H9 (cell line): ENCODE measurements at regions not wholly inside any gene's neighbourhood (a gene's known extent, or its start where the extent isn't known, plus 50 kb on each side); places are given as distances from the start of the nearest gene placed in this dataset.

Experiments used
- DNase-seq: peaks from one replicate; pipeline ENCODE4 v3.0.0-alpha.2; 2017
- H2AFZ ChIP-seq: one replicate; pipeline ENCODE4 v1.6.1; 2013; ENCODE audit warnings: mild to moderate bottlenecking, low read length, control low read depth, moderate library complexity
- H2AK5ac ChIP-seq: 2 replicates; pipeline ENCODE4 v1.6.1; 2013; ENCODE audit warnings: low read length, control low read depth, mixed read lengths; ENCODE audit not compliant: insufficient read length
- H2BK120ac ChIP-seq: one replicate; pipeline ENCODE4 v1.6.1; 2013; ENCODE audit warnings: low read depth, mild to moderate bottlenecking, low read length, control low read depth, inconsistent platforms; ENCODE audit not compliant: poor library complexity, severe bottlenecking
- H2BK12ac ChIP-seq: 2 replicates; pipeline ENCODE4 v1.6.1; 2013; ENCODE audit warnings: low read length, control low read depth, mixed read lengths, low read depth; ENCODE audit not compliant: insufficient read length
- H2BK15ac ChIP-seq: 2 replicates; pipeline ENCODE4 v1.6.1; 2013; ENCODE audit warnings: low read depth, low read length, control low read depth
- H2BK20ac ChIP-seq: one replicate; pipeline ENCODE4 v1.6.1; 2013; ENCODE audit warnings: low read depth, mild to moderate bottlenecking, low read length, control low read depth, inconsistent platforms; ENCODE audit not compliant: poor library complexity, severe bottlenecking
- H2BK5ac ChIP-seq: 2 replicates; pipeline ENCODE4 v1.6.1; 2013; ENCODE audit warnings: low read length, control low read depth, mixed read lengths; ENCODE audit not compliant: insufficient read length
- H3K14ac ChIP-seq: 2 replicates; pipeline ENCODE4 v1.6.1; 2013; ENCODE audit warnings: low read length, control low read depth; ENCODE audit not compliant: insufficient read depth
- H3K18ac ChIP-seq: 2 replicates; pipeline ENCODE4 v1.6.1; 2013; ENCODE audit warnings: low read depth, mild to moderate bottlenecking, mixed read lengths, low read length, control low read depth; ENCODE audit not compliant: insufficient read length
- H3K23ac ChIP-seq: 2 replicates; pipeline ENCODE4 v1.6.1; 2013; ENCODE audit warnings: low read length, control low read depth, mixed read lengths, low read depth; ENCODE audit not compliant: insufficient read length
- H3K23me2 ChIP-seq: 2 replicates; pipeline ENCODE4 v1.6.1; 2013; ENCODE audit warnings: low read depth, mild to moderate bottlenecking, mixed read lengths, low read length, control low read depth; ENCODE audit not compliant: insufficient read length, poor library complexity, severe bottlenecking
- H3K27ac ChIP-seq: 2 replicates; pipeline ENCODE4 v1.5.1; 2013; ENCODE audit warnings: low read length, control low read depth, mixed read lengths, low read depth; ENCODE audit not compliant: insufficient read length
- H3K27me3 ChIP-seq: 2 replicates; pipeline ENCODE4 v1.6.1; 2013; ENCODE audit warnings: low read length, control low read depth, inconsistent platforms; ENCODE audit not compliant: insufficient read depth
- H3K4ac ChIP-seq: 2 replicates; pipeline ENCODE4 v1.6.1; 2013; ENCODE audit warnings: low read depth, mild to moderate bottlenecking, control low read depth, inconsistent platforms, low read length, moderate library complexity
- H3K4me1 ChIP-seq: 2 replicates; pipeline ENCODE4 v1.6.1; 2013; ENCODE audit warnings: low read length, control low read depth, inconsistent platforms; ENCODE audit not compliant: insufficient read depth
- H3K4me2 ChIP-seq: 2 replicates; pipeline ENCODE4 v1.6.1; 2013; ENCODE audit warnings: low read length, control low read depth, mixed read lengths; ENCODE audit not compliant: insufficient read length, insufficient read depth
- H3K56ac ChIP-seq: 2 replicates; pipeline ENCODE4 v1.6.1; 2013; ENCODE audit warnings: low read depth, mild to moderate bottlenecking, mixed read lengths, low read length, control low read depth; ENCODE audit not compliant: insufficient read length
- H3K79me1 ChIP-seq: 2 replicates; pipeline ENCODE4 v1.6.1; 2013; ENCODE audit warnings: low read depth, mild to moderate bottlenecking, moderate library complexity, low read length, control low read depth, inconsistent platforms; ENCODE audit not compliant: insufficient read depth, poor library complexity, severe bottlenecking
- H3K79me2 ChIP-seq: 2 replicates; pipeline ENCODE4 v1.6.1; 2013; ENCODE audit warnings: low read length, control low read depth, inconsistent platforms; ENCODE audit not compliant: insufficient read depth
- H3K9ac ChIP-seq: 2 replicates; pipeline ENCODE4 v1.6.1; 2013; ENCODE audit warnings: low read length, control low read depth, mixed read lengths; ENCODE audit not compliant: insufficient read length; ENCODE audit errors: extremely low read depth
- H3K9me3 ChIP-seq: one replicate; pipeline ENCODE4 v1.6.1; 2013; ENCODE audit warnings: low read depth, low read length, inconsistent platforms; ENCODE audit not compliant: control insufficient read depth
- H3T11ph ChIP-seq: one replicate; pipeline ENCODE4 v1.6.1; 2013; ENCODE audit warnings: mild to moderate bottlenecking, low read length, control low read depth, inconsistent platforms
- H4K20me1 ChIP-seq: one replicate; pipeline ENCODE4 v1.6.1; 2013; ENCODE audit not compliant: control insufficient read depth, insufficient read length, insufficient read depth
- H4K5ac ChIP-seq: 2 replicates; pipeline ENCODE4 v1.6.1; 2013; ENCODE audit warnings: low read depth, mild to moderate bottlenecking, mixed read lengths, low read length, control low read depth; ENCODE audit not compliant: insufficient read length
- H4K8ac ChIP-seq: replicated peaks from 2 replicates; pipeline ENCODE4 v1.6.1; 2013; ENCODE audit warnings: low read length, control low read depth, mixed read lengths, low read depth; ENCODE audit not compliant: insufficient read length
- H4K91ac ChIP-seq: 2 replicates; pipeline ENCODE4 v1.6.1; 2013; ENCODE audit warnings: low read depth, mild to moderate bottlenecking, moderate library complexity, mixed read lengths, low read length, control low read depth; ENCODE audit not compliant: insufficient read length
- H3K27ac Mint-ChIP-seq, 3 experiments: 2 replicates in 2 of 3; 3 replicates in 1 of 3; pipeline ENCODE4 v1.8.0; 2020 to 2021; ENCODE audit warnings: mixed read lengths in 3 of 3, mild to moderate bottlenecking in 1 of 3, moderate library complexity in 1 of 3
- H3K27me3 Mint-ChIP-seq: 2 replicates; pipeline ENCODE4 v1.8.0; 2021; ENCODE audit warnings: low read depth, mild to moderate bottlenecking, moderate library complexity, mixed read lengths
- H3K36me3 Mint-ChIP-seq, 3 experiments: 2 replicates in 2 of 3; 3 replicates in 1 of 3; pipeline ENCODE4 v1.8.0; 2020 to 2021; ENCODE audit warnings: low read depth in 3 of 3, mixed read lengths in 3 of 3; ENCODE audit not compliant: insufficient read depth in 1 of 3
- H3K4me1 Mint-ChIP-seq, 2 experiments: 2 replicates each; pipeline ENCODE4 v1.8.0; 2020; ENCODE audit warnings: mixed read lengths in 2 of 2
- H3K4me3 Mint-ChIP-seq, 2 experiments: 2 replicates in 1 of 2; 3 replicates in 1 of 2; pipeline ENCODE4 v1.8.0; 2020 to 2021; ENCODE audit warnings: mild to moderate bottlenecking in 2 of 2, mixed read lengths in 2 of 2, moderate library complexity in 1 of 2
- H3K9me3 Mint-ChIP-seq, 2 experiments: 2 replicates in 1 of 2; 3 replicates in 1 of 2; pipeline ENCODE4 v1.8.0; 2020; ENCODE audit warnings: mild to moderate bottlenecking in 2 of 2, mixed read lengths in 2 of 2, moderate library complexity in 1 of 2
- CTCF ChIP-seq: fragments of 200-600 bp; sonication (generic); conservative IDR thresholded peaks from 3 replicates; pipeline ENCODE4 v1.8.0; 2021; ENCODE audit warnings: antibody characterized with exemption, mild to moderate bottlenecking
- WGBS: extraction: QIAGEN DNeasy Blood & Tissue Kit; methylation state at CpG from one replicate; pipeline ENCODE4 v1.1.7; 2013; ENCODE audit warnings: missing lambda C conversion rate, low lambda C conversion rate, mixed read lengths; ENCODE audit not compliant: insufficient read length; ENCODE audit errors: extremely low coverage; 5-methylcytosine and 5-hydroxymethylcytosine counted together

- Histone ChIP-seq H4K5ac (no peak overlapping the region), H3K56ac (no peak overlapping the region), H3T11ph (no peak overlapping the region), H3K23me2 (no peaks in the 10 kb centered on the region), H2BK5ac (no peak overlapping the region), H3K27me3 (no peaks in the 10 kb centered on the region), H3K9me3 (no peaks in the 10 kb centered on the region), H3K4me1 (no peaks in the 10 kb centered on the region), H4K8ac (no peak overlapping the region), H3K4me2 (no peak overlapping the region), H4K91ac (no peak overlapping the region), H3K18ac (no peak overlapping the region), H3K79me1 (no peaks in the 10 kb centered on the region), H3K4ac (no peak overlapping the region), H3K14ac (no peak overlapping the region), H2AFZ (no peak overlapping the region), H2BK15ac (no peak overlapping the region), H3K79me2 (no peaks in the 10 kb centered on the region), H3K27ac (no peak overlapping the region), H3K23ac (no peak overlapping the region), H3K9ac (no peak overlapping the region), H4K20me1 (no peaks in the 10 kb centered on the region), H2BK12ac (no peak overlapping the region), H2AK5ac (no peak overlapping the region), H2BK120ac (no peak overlapping the region), H2BK20ac (no peak overlapping the region)
- H3K27me3 Mint-ChIP-seq = no peaks in the 10 kb centered on the region
- H3K4me3 Mint-ChIP-seq = no peak overlapping the region
- peaks cover 9 to 14% of the 10 kb centered on the region in 2 experiments for H3K4me1 Mint-ChIP-seq
- no peak for DNase-seq
- no CpG with 5 or more reads among the region's 5 CpGs for WGBS
- H3K36me3 Mint-ChIP-seq = peaks cover 0 to 2% (median 0%) of the 10 kb centered on the region in 3 experiments; a peak in 1 of 7 replicates
- TF ChIP-seq CTCF = no peak
- peaks cover 4 to 9% of the 10 kb centered on the region in 2 experiments; a peak in 4 of 5 replicates for H3K9me3 Mint-ChIP-seq
- H3K27ac Mint-ChIP-seq = no peak overlapping the region
Measured at GRCh38 chr12:19857204-19857603, 417.9 kb downstream of the AEBP2 start.
